A204.1 (cell line): ENCODE measurements at regions not wholly inside any gene's neighbourhood (a gene's known extent, or its start where the extent isn't known, plus 50 kb on each side); places are given as distances from the start of the nearest gene placed in this dataset.
A peak's percentile ranks its signal among the peaks of the same experiment; 100 is the strongest.
"Not testable (repeated sequence)": the region's sequence is repeated elsewhere in the genome, so short reads cannot be mapped to it uniquely, and the experiment has no call there.

Source experiments
- FAIRE-seq: peaks from 2 replicates; lab custom pipeline; 2012; peaks lifted over from hg19 to GRCh38; lab: Jason Lieb, UNC

DNA sequence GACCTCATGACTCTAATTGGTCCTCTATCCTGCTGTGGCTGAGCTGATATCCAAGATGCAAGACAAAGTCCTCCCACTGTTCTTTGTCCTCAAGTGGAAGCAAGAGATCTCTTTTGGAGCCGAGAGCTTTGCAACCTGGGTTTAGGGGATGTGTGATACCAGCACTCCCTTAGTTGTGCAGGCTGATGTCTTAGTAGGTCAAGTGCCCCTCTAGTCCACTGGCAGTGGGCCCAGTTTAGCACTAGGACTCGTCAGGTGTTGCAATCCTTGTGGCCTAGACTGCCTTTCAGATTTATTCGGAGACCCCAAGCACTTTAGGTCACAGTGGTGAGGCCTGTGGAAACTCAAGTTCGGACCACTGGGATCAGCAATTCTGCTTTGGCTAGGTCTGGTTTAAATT, 64.0 kb downstream of the GPRASP3 start:
- FAIRE-seq: no peak

DNA sequence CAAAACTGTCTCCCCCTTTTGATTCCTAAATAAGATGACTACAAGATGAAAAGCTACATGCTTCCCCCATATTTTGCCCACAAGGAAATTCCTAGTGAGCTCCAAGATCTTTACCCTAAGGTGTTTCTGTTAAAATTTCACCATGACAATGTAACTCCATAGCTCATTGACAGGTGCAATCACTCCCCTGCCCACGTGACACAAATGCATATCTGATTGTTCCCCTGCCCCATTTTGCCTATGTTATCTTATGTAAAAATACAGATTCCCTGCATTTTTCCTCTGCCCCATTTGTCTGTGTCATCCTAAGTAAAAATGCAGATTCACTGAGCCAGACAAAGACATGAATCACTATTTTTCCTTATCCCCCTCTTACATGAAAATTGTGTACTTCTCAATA, 66.7 kb downstream of the GPRASP3 start:
- no peak for FAIRE-seq

DNA sequence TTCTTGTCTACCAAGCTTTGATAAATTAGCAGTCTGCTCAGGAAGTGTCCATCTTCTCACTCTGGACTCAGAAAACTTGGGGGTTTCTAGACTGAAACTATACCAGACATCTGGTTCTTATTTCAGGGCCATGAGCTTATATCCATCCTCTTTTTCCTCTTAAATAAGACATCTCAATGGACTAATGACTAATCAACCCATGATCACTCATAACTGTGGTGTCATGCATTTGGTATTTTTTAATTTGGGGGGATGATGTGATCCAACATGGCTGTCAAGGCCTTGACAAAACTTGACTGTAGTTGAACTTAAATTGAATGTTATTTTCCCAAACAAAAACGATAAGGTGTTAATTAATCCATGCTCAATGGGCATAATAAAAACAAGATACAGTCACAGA, 87.8 kb downstream of the GPRASP3 start:
- FAIRE-seq: no peak

- FAIRE-seq: not testable (repeated sequence)
Observed at GRCh38 chrX:102818269-102818668, 97.7 kb downstream of the GPRASP3 start.

DNA sequence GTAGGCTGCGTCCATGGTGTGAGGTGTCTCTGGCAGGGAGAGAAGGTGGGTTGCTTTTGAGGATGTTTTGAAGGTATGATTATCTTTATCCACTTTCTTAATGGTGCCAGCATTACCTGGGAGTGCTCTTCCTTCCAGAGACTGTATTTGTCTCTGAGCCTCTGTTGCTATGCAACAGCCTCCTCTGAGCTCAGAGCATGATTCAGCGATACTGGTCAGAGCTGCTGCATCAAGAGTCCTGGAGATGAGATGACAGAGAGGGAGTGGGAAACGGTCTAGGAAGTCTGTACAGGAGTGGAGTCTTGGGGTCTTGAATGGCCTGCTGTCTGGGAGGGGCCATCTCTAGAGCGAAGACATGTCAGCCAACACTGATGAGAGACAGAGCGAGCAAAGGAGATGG, 104.4 kb upstream of the RAB40AL start:
- FAIRE-seq: no peak

- FAIRE-seq: no peak
Observed at GRCh38 chrX:102833136-102833535, 103.9 kb upstream of the RAB40AL start.

DNA sequence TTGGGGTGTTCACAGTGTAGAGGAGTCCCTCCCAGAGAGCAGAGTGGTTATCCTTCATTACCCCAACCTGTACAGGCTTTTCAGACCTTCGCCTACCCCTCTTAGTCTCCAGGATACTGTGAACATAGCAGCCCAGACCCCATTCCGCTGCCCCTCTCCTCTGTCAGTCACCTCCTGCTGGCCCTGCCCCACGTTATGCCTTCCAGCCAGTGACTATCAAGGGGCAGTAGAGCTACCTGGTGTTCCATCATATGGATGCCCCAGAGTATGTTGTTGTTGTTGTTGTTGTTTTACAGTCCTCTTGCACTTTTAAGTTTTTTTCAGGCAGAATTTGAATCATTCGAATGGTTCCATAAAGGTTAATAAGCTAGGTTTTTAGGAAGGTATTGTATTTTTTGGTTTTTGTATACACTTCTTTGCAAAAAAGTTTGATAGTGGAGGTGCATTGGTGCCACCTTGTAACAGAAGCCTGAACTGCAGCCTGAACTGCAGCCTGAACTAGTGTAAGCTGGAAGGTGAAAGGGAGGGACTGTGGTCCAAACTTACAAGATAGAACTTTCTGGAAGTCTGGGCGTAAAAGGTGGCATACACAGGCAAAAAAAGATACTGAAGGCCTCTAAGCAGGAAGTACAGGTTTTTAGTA, 101.4 kb upstream of the RAB40AL start:
- FAIRE-seq: peak; percentile 32

GRCh38 chrX:102837847-102838246, 99.2 kb upstream of the RAB40AL start:
- no peak for FAIRE-seq

GRCh38 chrX:102840871-102841705, 96.0 kb upstream of the RAB40AL start:
- no peak for FAIRE-seq

DNA sequence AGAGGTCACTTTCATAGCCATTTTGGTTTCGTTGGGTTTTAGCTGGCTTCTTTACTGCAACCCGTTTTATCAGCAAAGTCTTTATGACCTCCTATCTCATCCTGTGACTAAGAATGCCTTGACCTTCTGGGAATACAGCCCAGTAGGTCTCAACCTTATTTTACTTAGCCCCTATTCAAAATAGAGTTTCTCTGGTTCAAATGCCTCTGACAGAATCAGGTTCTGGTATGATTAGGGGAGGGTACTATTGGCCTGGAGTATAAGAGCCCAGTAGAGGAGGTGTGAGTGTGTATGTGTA, 95.4 kb upstream of the RAB40AL start:
- no peak for FAIRE-seq

DNA sequence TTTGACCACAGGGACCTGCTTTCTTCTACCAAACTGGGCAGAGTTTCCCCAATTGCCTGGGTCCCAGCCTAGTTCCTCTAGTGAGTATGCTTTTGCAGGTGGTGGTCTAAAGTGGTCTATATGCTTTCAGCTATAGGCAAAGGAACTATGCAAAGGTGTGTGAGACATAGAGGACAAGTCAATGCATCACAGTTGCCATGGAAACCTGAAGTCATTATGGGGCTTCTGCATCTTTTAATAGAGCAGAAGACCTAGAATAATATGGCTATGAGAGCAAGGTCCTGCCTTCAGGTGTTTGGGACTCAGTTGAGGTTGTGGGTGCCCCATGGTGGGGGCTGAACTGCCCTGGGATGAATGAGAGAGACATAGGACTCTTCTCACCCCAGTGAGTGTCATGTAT, 92.1 kb upstream of the RAB40AL start:
- FAIRE-seq: no peak

DNA sequence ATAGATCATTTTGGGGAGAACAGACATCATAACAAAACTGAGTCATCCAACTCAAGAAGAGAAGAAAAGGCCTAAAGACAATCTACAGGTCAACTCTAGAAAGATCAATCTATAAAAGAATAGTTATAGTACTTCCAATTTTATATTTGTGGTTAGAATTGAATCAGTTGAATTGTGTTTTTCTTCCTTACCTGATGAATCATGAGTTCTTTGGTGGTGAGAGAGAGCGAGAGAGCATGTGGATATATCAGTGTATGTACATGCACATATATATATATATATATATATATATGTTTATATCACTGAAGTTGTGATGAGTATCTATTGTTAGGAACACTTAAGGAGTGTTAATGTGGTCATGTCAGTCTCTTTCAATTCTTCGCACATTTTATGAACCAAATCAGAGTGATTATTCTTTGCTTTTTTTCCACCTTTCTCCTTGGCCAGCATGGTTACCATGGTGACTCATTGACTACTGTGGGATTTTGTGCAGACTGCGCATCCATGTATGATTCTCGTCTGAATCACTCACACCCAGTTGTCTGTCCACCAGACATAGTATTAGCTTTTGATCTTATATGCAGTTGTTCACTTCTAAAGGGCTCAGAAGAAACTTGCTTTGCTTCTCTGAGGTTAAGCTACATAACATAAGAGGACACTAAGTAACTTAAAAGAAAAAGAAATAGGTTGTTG, 90.4 kb upstream of the RAB40AL start:
- no peak for FAIRE-seq

DNA sequence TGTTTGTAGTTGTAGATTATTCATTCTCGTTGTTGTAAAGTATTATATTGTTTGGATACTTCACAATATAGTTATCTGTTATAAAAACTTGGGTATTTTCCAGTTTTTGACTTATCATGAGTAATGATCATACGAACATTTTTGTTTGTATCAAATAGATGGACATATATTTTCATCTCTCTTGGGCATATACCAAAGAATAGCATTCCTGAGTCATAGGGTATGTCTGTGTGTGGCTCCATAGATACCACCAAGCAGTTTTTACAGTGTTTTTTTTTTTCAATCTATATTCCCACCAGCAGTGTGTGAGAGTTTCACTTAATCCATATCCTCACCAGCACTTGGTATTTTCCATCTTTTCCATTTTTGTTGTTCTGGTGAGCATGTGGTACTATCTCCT, 89.7 kb upstream of the RAB40AL start:
- no peak for FAIRE-seq

- no peak for FAIRE-seq
Observed at GRCh38 chrX:102849396-102849795, 87.7 kb upstream of the RAB40AL start.

GRCh38 chrX:102858826-102859549, 78.1 kb upstream of the RAB40AL start:
- not testable (repeated sequence) for FAIRE-seq

DNA sequence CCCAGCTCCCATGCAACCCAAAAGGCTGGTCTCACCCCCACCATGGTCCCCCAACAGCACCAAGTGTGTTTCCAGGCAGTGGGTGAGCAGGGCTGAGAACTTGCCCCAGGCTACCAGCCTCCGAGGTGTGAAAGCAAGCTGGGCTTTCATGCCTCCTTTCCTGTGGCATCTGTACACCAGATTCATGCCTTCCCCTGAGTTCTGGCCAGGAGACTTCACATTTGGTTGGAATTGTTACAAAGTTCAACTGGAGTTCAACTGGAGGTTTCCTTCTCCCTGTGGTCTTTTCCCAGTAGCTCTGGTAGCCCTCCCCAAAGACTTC, 77.6 kb upstream of the RAB40AL start:
- no peak for FAIRE-seq

GRCh38 chrX:102860235-102860634, 76.8 kb upstream of the RAB40AL start:
- FAIRE-seq: no peak

DNA sequence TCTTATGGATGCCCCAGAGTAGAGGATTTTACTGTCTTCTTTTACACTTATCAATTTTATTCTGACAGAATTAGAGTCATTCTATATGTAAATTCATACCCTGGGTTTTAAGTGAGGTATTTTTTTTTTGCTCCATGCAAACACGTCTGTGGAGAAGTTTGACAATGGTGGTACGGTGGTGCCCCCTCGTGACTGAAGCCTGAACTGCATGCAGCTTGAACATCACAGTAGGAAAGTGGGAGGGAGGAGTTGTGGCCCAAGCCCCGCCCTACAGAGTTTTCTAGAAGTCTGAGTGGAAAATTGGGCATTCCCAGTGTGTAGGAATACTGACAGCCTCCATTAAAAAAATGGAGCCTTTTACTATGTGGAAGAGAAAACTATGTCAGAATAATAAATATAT, 73.3 kb upstream of the RAB40AL start:
- peak; percentile 85 for FAIRE-seq

DNA sequence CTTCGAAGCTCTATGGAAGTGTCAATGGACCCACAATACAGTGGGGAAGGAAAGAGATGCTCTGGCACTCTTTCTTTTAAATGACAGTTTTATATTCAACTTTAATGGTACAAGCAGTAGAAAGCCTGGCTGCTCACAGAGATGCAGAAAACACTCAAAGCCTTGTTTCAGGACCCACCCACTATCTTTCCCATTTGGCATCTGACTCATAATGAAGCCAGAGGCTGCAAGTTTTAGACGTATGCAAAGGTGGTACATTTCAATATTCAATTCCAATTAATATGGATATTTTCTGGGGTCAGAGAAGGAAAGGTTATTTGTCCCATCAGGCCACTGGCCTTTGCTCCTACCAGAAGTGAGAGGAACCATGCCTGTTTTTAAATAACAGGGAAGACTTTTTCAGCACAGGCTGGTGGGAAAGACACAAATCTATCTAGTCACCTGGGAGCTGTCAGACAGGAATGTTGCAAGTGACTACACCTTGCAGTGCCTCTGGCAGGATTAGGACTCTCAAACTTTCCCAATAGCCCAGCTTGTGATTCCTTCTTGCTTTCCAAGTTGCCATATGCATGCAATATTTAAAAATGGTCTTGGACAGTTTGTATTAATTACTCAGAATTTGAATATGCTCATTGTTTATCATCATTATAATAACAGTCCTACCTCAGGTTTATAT, 70.0 kb upstream of the RAB40AL start:
- no peak for FAIRE-seq

GRCh38 chrX:102883491-102883890, 53.6 kb upstream of the RAB40AL start:
- no peak for FAIRE-seq
